IgD-negative memory B cell (primary cell): ENCODE measurements at regions not wholly inside any gene's neighbourhood (a gene's known extent, or its start where the extent isn't known, plus 50 kb on each side); places are given as distances from the start of the nearest gene placed in this dataset.
"Not testable (repeated sequence)": the region's sequence is repeated elsewhere in the genome, so short reads cannot be mapped to it uniquely, and the experiment has no call there.

Source experiments
- H3K27ac Mint-ChIP-seq, 3 donors: one replicate each; pipeline ENCODE4 v1.8.0; 2020 to 2022; ENCODE audit warnings: mild to moderate bottlenecking in 3 of 3, mixed read lengths in 3 of 3, moderate library complexity in 1 of 3
- H3K27me3 Mint-ChIP-seq: one replicate; pipeline ENCODE4 v1.8.0; 2021; ENCODE audit warnings: mixed read lengths
- H3K36me3 Mint-ChIP-seq: one replicate; pipeline ENCODE4 v1.8.0; 2020; ENCODE audit warnings: mild to moderate bottlenecking, mixed read lengths
- H3K4me1 Mint-ChIP-seq, 3 donors: one replicate each; pipeline ENCODE4 v1.8.0; 2020 to 2022; ENCODE audit warnings: mixed read lengths in 3 of 3, mild to moderate bottlenecking in 1 of 3
- H3K4me3 Mint-ChIP-seq, 4 donors: one replicate each; pipeline ENCODE4 v1.8.0; 2020 to 2022; ENCODE audit warnings: mild to moderate bottlenecking in 4 of 4, mixed read lengths in 4 of 4, moderate library complexity in 3 of 4
- H3K9me3 Mint-ChIP-seq, 3 donors: one replicate each; pipeline ENCODE4 v1.8.0; 2020 to 2021; ENCODE audit warnings: mixed read lengths in 3 of 3, mild to moderate bottlenecking in 1 of 3

- Mint-ChIP-seq H3K36me3 (no peaks in the 10 kb centered on the region), H3K4me1 (peaks cover 0 to 1% (median 0%) of the 10 kb centered on the region in 3 donors), H3K4me3 (no peak overlapping the region), H3K27ac (no peak overlapping the region), H3K27me3 (no peaks in the 10 kb centered on the region), H3K9me3 (peaks cover 10 to 13% (median 12%) of the 10 kb centered on the region in 3 donors)
Observed at GRCh38 chr10:109115179-109115578, 808.1 kb downstream of the XPNPEP1 start.

GRCh38 chr10:109114579-109114978, 808.7 kb downstream of the XPNPEP1 start:
- Mint-ChIP-seq H3K4me3 (no peak overlapping the region), H3K9me3 (peaks cover 10 to 13% (median 12%) of the 10 kb centered on the region in 3 donors), H3K4me1 (peaks cover 0 to 1% (median 0%) of the 10 kb centered on the region in 3 donors), H3K27ac (no peak overlapping the region), H3K27me3 (no peaks in the 10 kb centered on the region), H3K36me3 (no peaks in the 10 kb centered on the region)

GRCh38 chr10:109106604-109107003, 816.7 kb downstream of the XPNPEP1 start:
- H3K4me1 Mint-ChIP-seq: no peaks in the 10 kb centered on the region
- H3K36me3 Mint-ChIP-seq: no peaks in the 10 kb centered on the region
- H3K4me3 Mint-ChIP-seq: no peak overlapping the region
- no peaks in the 10 kb centered on the region for H3K27me3 Mint-ChIP-seq
- H3K9me3 Mint-ChIP-seq: peaks cover 0 to 6% (median 2%) of the 10 kb centered on the region in 3 donors
- H3K27ac Mint-ChIP-seq: no peak overlapping the region

- H3K4me1 Mint-ChIP-seq: no peaks in the 10 kb centered on the region
- H3K27me3 Mint-ChIP-seq: no peaks in the 10 kb centered on the region
Observed at GRCh38 chr10:109105725-109106124, 817.6 kb downstream of the XPNPEP1 start.

GRCh38 chr10:109104806-109105205, 818.5 kb downstream of the XPNPEP1 start:
- H3K27me3 Mint-ChIP-seq: no peaks in the 10 kb centered on the region
- no peaks in the 10 kb centered on the region for H3K4me1 Mint-ChIP-seq
- no peak overlapping the region for H3K27ac Mint-ChIP-seq
- peaks cover 0 to 6% (median 2%) of the 10 kb centered on the region in 3 donors for H3K9me3 Mint-ChIP-seq
- no peak overlapping the region for H3K4me3 Mint-ChIP-seq
- no peaks in the 10 kb centered on the region for H3K36me3 Mint-ChIP-seq

More at GRCh38 chr10:109105725-109106124, 817.6 kb downstream of the XPNPEP1 start:
- H3K36me3 Mint-ChIP-seq: no peaks in the 10 kb centered on the region
- H3K4me3 Mint-ChIP-seq: no peak overlapping the region
- peaks cover 0 to 6% (median 2%) of the 10 kb centered on the region in 3 donors for H3K9me3 Mint-ChIP-seq
- H3K27ac Mint-ChIP-seq: no peak overlapping the region

- Mint-ChIP-seq H3K27me3 (no peaks in the 10 kb centered on the region), H3K4me3 (no peak overlapping the region), H3K27ac (peak overlapping the region in 1 of 3 donors; percentile 35), H3K4me1 (no peaks in the 10 kb centered on the region), H3K36me3 (no peaks in the 10 kb centered on the region), H3K9me3 (peaks cover 0 to 6% (median 2%) of the 10 kb centered on the region in 3 donors)
Observed at GRCh38 chr10:109103278-109103677, 820.0 kb downstream of the XPNPEP1 start.

GRCh38 chr10:109089779-109090178, 833.5 kb downstream of the XPNPEP1 start:
- peaks cover 1 to 6% (median 3%) of the 10 kb centered on the region in 3 donors for H3K9me3 Mint-ChIP-seq
- no peaks in the 10 kb centered on the region for H3K27me3 Mint-ChIP-seq
- H3K4me1 Mint-ChIP-seq: no peaks in the 10 kb centered on the region
- no peak overlapping the region for H3K4me3 Mint-ChIP-seq
- no peaks in the 10 kb centered on the region for H3K36me3 Mint-ChIP-seq
- H3K27ac Mint-ChIP-seq: no peak overlapping the region

GRCh38 chr10:109071539-109071938, 851.8 kb downstream of the XPNPEP1 start:
- Mint-ChIP-seq H3K27me3 (no peaks in the 10 kb centered on the region), H3K27ac (no peak overlapping the region), H3K9me3 (peaks cover 0 to 2% (median 0%) of the 10 kb centered on the region in 3 donors), H3K36me3 (no peaks in the 10 kb centered on the region), H3K4me1 (no peaks in the 10 kb centered on the region), H3K4me3 (no peak overlapping the region)

GRCh38 chr10:109070492-109070891, 852.8 kb downstream of the XPNPEP1 start:
- H3K4me1 Mint-ChIP-seq: no peaks in the 10 kb centered on the region
- no peaks in the 10 kb centered on the region for H3K36me3 Mint-ChIP-seq
- H3K27ac Mint-ChIP-seq: no peak overlapping the region
- no peaks in the 10 kb centered on the region for H3K27me3 Mint-ChIP-seq
- H3K9me3 Mint-ChIP-seq: peaks cover 0 to 2% (median 0%) of the 10 kb centered on the region in 3 donors
- no peak overlapping the region for H3K4me3 Mint-ChIP-seq

GRCh38 chr10:109067031-109067430, 856.3 kb downstream of the XPNPEP1 start:
- H3K27me3 Mint-ChIP-seq: peaks cover 4% of the 10 kb centered on the region
- no peak overlapping the region for H3K27ac Mint-ChIP-seq
- no peaks in the 10 kb centered on the region for H3K36me3 Mint-ChIP-seq
- no peak overlapping the region for H3K4me3 Mint-ChIP-seq
- H3K9me3 Mint-ChIP-seq: peaks cover 0 to 3% (median 0%) of the 10 kb centered on the region in 3 donors
- no peaks in the 10 kb centered on the region for H3K4me1 Mint-ChIP-seq

- no peak overlapping the region for H3K27ac Mint-ChIP-seq
- H3K4me3 Mint-ChIP-seq: no peak overlapping the region
- H3K27me3 Mint-ChIP-seq: peaks cover 4% of the 10 kb centered on the region
- no peaks in the 10 kb centered on the region for H3K36me3 Mint-ChIP-seq
- H3K4me1 Mint-ChIP-seq: no peaks in the 10 kb centered on the region
- H3K9me3 Mint-ChIP-seq: peaks cover 0 to 3% (median 0%) of the 10 kb centered on the region in 3 donors
Observed at GRCh38 chr10:109065821-109066220, 857.5 kb downstream of the XPNPEP1 start.

- H3K36me3 Mint-ChIP-seq: no peaks in the 10 kb centered on the region
- H3K4me3 Mint-ChIP-seq: no peak overlapping the region
- peaks cover 4% of the 10 kb centered on the region for H3K27me3 Mint-ChIP-seq
- peaks cover 0 to 1% (median 0%) of the 10 kb centered on the region in 3 donors for H3K9me3 Mint-ChIP-seq
- no peak overlapping the region for H3K27ac Mint-ChIP-seq
- no peaks in the 10 kb centered on the region for H3K4me1 Mint-ChIP-seq
Observed at GRCh38 chr10:109062371-109062770, 860.9 kb downstream of the XPNPEP1 start.

- H3K27ac Mint-ChIP-seq: no peak overlapping the region
- H3K36me3 Mint-ChIP-seq: no peaks in the 10 kb centered on the region
- H3K27me3 Mint-ChIP-seq: no peaks in the 10 kb centered on the region
- H3K4me1 Mint-ChIP-seq: no peaks in the 10 kb centered on the region
- no peak overlapping the region for H3K4me3 Mint-ChIP-seq
- H3K9me3 Mint-ChIP-seq: no peaks in the 10 kb centered on the region
Observed at GRCh38 chr10:109055243-109055642, 868.1 kb downstream of the XPNPEP1 start.

- H3K4me3 Mint-ChIP-seq: no peak overlapping the region
- no peak overlapping the region for H3K27ac Mint-ChIP-seq
- no peaks in the 10 kb centered on the region for H3K27me3 Mint-ChIP-seq
- no peaks in the 10 kb centered on the region for H3K4me1 Mint-ChIP-seq
- no peaks in the 10 kb centered on the region for H3K36me3 Mint-ChIP-seq
- H3K9me3 Mint-ChIP-seq: no peaks in the 10 kb centered on the region
Observed at GRCh38 chr10:109047856-109048255, 875.5 kb downstream of the XPNPEP1 start.

- not testable (repeated sequence) for H3K4me3 Mint-ChIP-seq, H3K4me1 Mint-ChIP-seq, H3K27me3 Mint-ChIP-seq, H3K36me3 Mint-ChIP-seq, H3K9me3 Mint-ChIP-seq, H3K27ac Mint-ChIP-seq
Observed at GRCh38 chr10:109046427-109046826, 876.9 kb downstream of the XPNPEP1 start.

- H3K9me3 Mint-ChIP-seq: no peaks in the 10 kb centered on the region
- no peaks in the 10 kb centered on the region for H3K27me3 Mint-ChIP-seq
- no peak overlapping the region for H3K27ac Mint-ChIP-seq
- H3K4me3 Mint-ChIP-seq: no peak overlapping the region
- no peaks in the 10 kb centered on the region for H3K36me3 Mint-ChIP-seq
- no peaks in the 10 kb centered on the region for H3K4me1 Mint-ChIP-seq
Observed at GRCh38 chr10:109040622-109041021, 882.7 kb downstream of the XPNPEP1 start.

- Mint-ChIP-seq H3K27ac (no peak overlapping the region), H3K4me1 (no peaks in the 10 kb centered on the region), H3K4me3 (no peak overlapping the region), H3K27me3 (peaks cover 3% of the 10 kb centered on the region), H3K36me3 (no peaks in the 10 kb centered on the region), H3K9me3 (no peaks in the 10 kb centered on the region)
Observed at GRCh38 chr10:109037978-109038377, 885.3 kb downstream of the XPNPEP1 start.
